ENCODE measurements at regions not wholly inside any gene's neighbourhood (a gene's known extent, or its start where the extent isn't known, plus 50 kb on each side); places are given as distances from the start of the nearest gene placed in this dataset.

GRCh38 chr12:107437954-107438353, 247.6 kb upstream of the PWP1 start:
- no peak for DNase-seq (ENCODE audit: low read depth in 4 of 6, low spot score in 6 of 6)
- Histone ChIP-seq H3K27me3 (ENCODE audit: control insufficient read depth, insufficient read depth, low read length) (no peaks in the 10 kb centered on the region), H3K27ac (ENCODE audit: low read depth, low read length) (no peak overlapping the region), H3K4me1 (ENCODE audit: control insufficient read depth, insufficient read depth, low read length) (no peaks in the 10 kb centered on the region), H3K36me3 (ENCODE audit: control insufficient read depth, insufficient read depth, low read length) (no peaks in the 10 kb centered on the region), H3K9me3 (ENCODE audit: control insufficient read depth, insufficient read depth, low read length) (no peaks in the 10 kb centered on the region), H3K4me3 (ENCODE audit: low read depth, low read length) (no peak overlapping the region)
- WGBS (ENCODE audit: insufficient coverage): 81% methylated on average over 6 of the region's 6 CpGs

GRCh38 chr12:107439026-107439738, 246.4 kb upstream of the PWP1 start:
- Histone ChIP-seq H3K4me3 (ENCODE audit: low read depth, low read length) (no peak overlapping the region), H3K4me1 (ENCODE audit: control insufficient read depth, insufficient read depth, low read length) (no peaks in the 10 kb centered on the region), H3K27me3 (ENCODE audit: control insufficient read depth, insufficient read depth, low read length) (no peaks in the 10 kb centered on the region), H3K9me3 (ENCODE audit: control insufficient read depth, insufficient read depth, low read length) (no peaks in the 10 kb centered on the region), H3K27ac (ENCODE audit: low read depth, low read length) (no peak overlapping the region), H3K36me3 (ENCODE audit: control insufficient read depth, insufficient read depth, low read length) (no peaks in the 10 kb centered on the region)
- no peak for DNase-seq (ENCODE audit: low read depth in 4 of 6, low spot score in 6 of 6)
- WGBS (ENCODE audit: insufficient coverage): 47% methylated on average over 3 of the region's 8 CpGs

- no peaks in the 10 kb centered on the region for H3K36me3 ChIP-seq (ENCODE audit: control insufficient read depth, insufficient read depth, low read length)
- no peaks in the 10 kb centered on the region for H3K4me1 ChIP-seq (ENCODE audit: control insufficient read depth, insufficient read depth, low read length)
- DNase-seq (ENCODE audit: low read depth in 4 of 6, low spot score in 6 of 6): no peak
- H3K27ac ChIP-seq (ENCODE audit: low read depth, low read length): no peak overlapping the region
- no CpG with 5 or more reads among the region's 4 CpGs for WGBS (ENCODE audit: insufficient coverage)
- no peaks in the 10 kb centered on the region for H3K9me3 ChIP-seq (ENCODE audit: control insufficient read depth, insufficient read depth, low read length)
- H3K4me3 ChIP-seq (ENCODE audit: low read depth, low read length): no peak overlapping the region
- H3K27me3 ChIP-seq (ENCODE audit: control insufficient read depth, insufficient read depth, low read length): no peaks in the 10 kb centered on the region
Measured at GRCh38 chr12:107440606-107441005, 245.0 kb upstream of the PWP1 start.

GRCh38 chr12:107441665-107442300, 243.8 kb upstream of the PWP1 start:
- Histone ChIP-seq H3K4me3 (ENCODE audit: low read depth, low read length) (no peak overlapping the region), H3K9me3 (ENCODE audit: control insufficient read depth, insufficient read depth, low read length) (no peaks in the 10 kb centered on the region), H3K36me3 (ENCODE audit: control insufficient read depth, insufficient read depth, low read length) (no peaks in the 10 kb centered on the region), H3K27ac (ENCODE audit: low read depth, low read length) (no peak overlapping the region), H3K27me3 (ENCODE audit: control insufficient read depth, insufficient read depth, low read length) (no peaks in the 10 kb centered on the region), H3K4me1 (ENCODE audit: control insufficient read depth, insufficient read depth, low read length) (no peaks in the 10 kb centered on the region)
- 37% methylated on average over 5 of the region's 8 CpGs for WGBS (ENCODE audit: insufficient coverage)
- DNase-seq (ENCODE audit: low read depth in 4 of 6, low spot score in 6 of 6): peak in 2 of 6 donors; percentile 71 to 90

GRCh38 chr12:107442326-107442987, 243.1 kb upstream of the PWP1 start:
- H3K9me3 ChIP-seq (ENCODE audit: control insufficient read depth, insufficient read depth, low read length): no peaks in the 10 kb centered on the region
- H3K4me3 ChIP-seq (ENCODE audit: low read depth, low read length): no peak overlapping the region
- H3K27ac ChIP-seq (ENCODE audit: low read depth, low read length): peak overlapping the region; percentile 19
- DNase-seq (ENCODE audit: low read depth in 4 of 6, low spot score in 6 of 6): peak in 2 of 6 donors; percentile 41 to 72
- H3K27me3 ChIP-seq (ENCODE audit: control insufficient read depth, insufficient read depth, low read length): no peaks in the 10 kb centered on the region
- WGBS (ENCODE audit: insufficient coverage): 70% methylated on average over 2 of the region's 7 CpGs
- H3K36me3 ChIP-seq (ENCODE audit: control insufficient read depth, insufficient read depth, low read length): no peaks in the 10 kb centered on the region
- H3K4me1 ChIP-seq (ENCODE audit: control insufficient read depth, insufficient read depth, low read length): no peaks in the 10 kb centered on the region

GRCh38 chr12:107443320-107444090, 242.1 kb upstream of the PWP1 start:
- WGBS (ENCODE audit: insufficient coverage): 91% methylated on average over 6 of the region's 10 CpGs
- H3K27me3 ChIP-seq (ENCODE audit: control insufficient read depth, insufficient read depth, low read length): no peaks in the 10 kb centered on the region
- H3K36me3 ChIP-seq (ENCODE audit: control insufficient read depth, insufficient read depth, low read length): no peaks in the 10 kb centered on the region
- no peak overlapping the region for H3K27ac ChIP-seq (ENCODE audit: low read depth, low read length)
- H3K9me3 ChIP-seq (ENCODE audit: control insufficient read depth, insufficient read depth, low read length): no peaks in the 10 kb centered on the region
- no peak for DNase-seq (ENCODE audit: low read depth in 4 of 6, low spot score in 6 of 6)
- H3K4me3 ChIP-seq (ENCODE audit: low read depth, low read length): no peak overlapping the region
- no peaks in the 10 kb centered on the region for H3K4me1 ChIP-seq (ENCODE audit: control insufficient read depth, insufficient read depth, low read length)

- Histone ChIP-seq H3K4me1 (ENCODE audit: control insufficient read depth, insufficient read depth, low read length) (no peaks in the 10 kb centered on the region), H3K27ac (ENCODE audit: low read depth, low read length) (no peak overlapping the region), H3K27me3 (ENCODE audit: control insufficient read depth, insufficient read depth, low read length) (no peaks in the 10 kb centered on the region), H3K36me3 (ENCODE audit: control insufficient read depth, insufficient read depth, low read length) (no peaks in the 10 kb centered on the region), H3K9me3 (ENCODE audit: control insufficient read depth, insufficient read depth, low read length) (no peaks in the 10 kb centered on the region), H3K4me3 (ENCODE audit: low read depth, low read length) (no peak overlapping the region)
- DNase-seq (ENCODE audit: low read depth in 4 of 6, low spot score in 6 of 6): no peak
- WGBS (ENCODE audit: insufficient coverage): 81% methylated on average over 10 of the region's 10 CpGs
Measured at GRCh38 chr12:107444771-107445170, 240.8 kb upstream of the PWP1 start.

- 90% methylated on average over 3 of the region's 3 CpGs for WGBS (ENCODE audit: insufficient coverage)
- H3K4me3 ChIP-seq (ENCODE audit: low read depth, low read length): no peak overlapping the region
- peaks cover 2% of the 10 kb centered on the region for H3K27me3 ChIP-seq (ENCODE audit: control insufficient read depth, insufficient read depth, low read length)
- H3K27ac ChIP-seq (ENCODE audit: low read depth, low read length): no peak overlapping the region
- no peak for DNase-seq (ENCODE audit: low read depth in 4 of 6, low spot score in 6 of 6)
- no peaks in the 10 kb centered on the region for H3K4me1 ChIP-seq (ENCODE audit: control insufficient read depth, insufficient read depth, low read length)
- no peaks in the 10 kb centered on the region for H3K36me3 ChIP-seq (ENCODE audit: control insufficient read depth, insufficient read depth, low read length)
- no peaks in the 10 kb centered on the region for H3K9me3 ChIP-seq (ENCODE audit: control insufficient read depth, insufficient read depth, low read length)
Measured at GRCh38 chr12:107446476-107446875, 239.1 kb upstream of the PWP1 start.

- Histone ChIP-seq H3K4me1 (ENCODE audit: control insufficient read depth, insufficient read depth, low read length) (no peaks in the 10 kb centered on the region), H3K9me3 (ENCODE audit: control insufficient read depth, insufficient read depth, low read length) (no peaks in the 10 kb centered on the region), H3K36me3 (ENCODE audit: control insufficient read depth, insufficient read depth, low read length) (no peaks in the 10 kb centered on the region), H3K27ac (ENCODE audit: low read depth, low read length) (no peak overlapping the region), H3K4me3 (ENCODE audit: low read depth, low read length) (no peak overlapping the region), H3K27me3 (ENCODE audit: control insufficient read depth, insufficient read depth, low read length) (peaks cover 2% of the 10 kb centered on the region)
- DNase-seq (ENCODE audit: low read depth in 4 of 6, low spot score in 6 of 6): no peak
- WGBS (ENCODE audit: insufficient coverage): 97% methylated on average over 3 of the region's 5 CpGs
Measured at GRCh38 chr12:107447336-107447735, 238.3 kb upstream of the PWP1 start.

Measured in spinal cord (tissue), 9 donors.